GM21529 (cell line): ENCODE measurements at regions not wholly inside any gene's neighbourhood (a gene's known extent, or its start where the extent isn't known, plus 50 kb on each side); places are given as distances from the start of the nearest gene placed in this dataset.
"Not testable (repeated sequence)": the region's sequence is repeated elsewhere in the genome, so short reads cannot be mapped to it uniquely, and the experiment has no call there.

ENCODE experiments used
- ATAC-seq: cut with Tn5 transposase; IDR thresholded peaks from one replicate; pipeline ENCODE4 v1.9.1; 2021; ENCODE audit not compliant: unreplicated experiment

GRCh38 chr2:101612019-101612418, 85.5 kb upstream of the MAP4K4 start:
- no peak for ATAC-seq

GRCh38 chr2:101610750-101611315, 86.7 kb upstream of the MAP4K4 start:
- ATAC-seq: no peak

GRCh38 chr2:101609433-101609832, 88.1 kb upstream of the MAP4K4 start:
- ATAC-seq: no peak

- ATAC-seq: no peak
Measured at GRCh38 chr2:101608408-101609310, 88.8 kb upstream of the MAP4K4 start.

DNA sequence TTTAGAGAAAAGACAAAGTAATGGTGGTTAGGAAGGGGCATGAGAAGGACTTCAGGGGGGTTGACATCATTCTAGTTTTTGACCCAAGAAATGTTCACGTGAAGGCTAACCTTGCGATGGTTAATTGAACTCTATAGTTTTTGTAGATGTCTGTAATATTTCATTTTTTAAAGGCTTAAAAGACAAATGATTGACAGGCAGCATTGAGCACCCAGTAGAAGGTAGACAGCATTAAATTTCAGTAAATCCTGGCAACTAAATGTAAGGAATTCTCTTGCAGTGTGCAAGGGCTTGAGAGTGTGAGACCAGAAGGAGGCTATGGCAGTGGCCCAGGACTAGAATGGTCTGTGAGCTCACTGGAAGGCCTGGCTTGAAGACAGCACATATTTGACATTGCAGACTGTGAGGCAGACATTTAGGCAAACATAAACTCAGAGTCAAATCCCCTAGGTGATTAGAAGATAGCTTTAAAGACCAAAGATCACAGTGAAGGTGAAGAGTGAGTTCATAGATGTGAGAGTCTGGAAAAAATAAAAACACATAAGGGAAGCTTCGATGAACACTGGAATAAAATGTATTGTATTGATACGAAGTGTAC, 100.1 kb upstream of the MAP4K4 start:
- no peak for ATAC-seq

DNA sequence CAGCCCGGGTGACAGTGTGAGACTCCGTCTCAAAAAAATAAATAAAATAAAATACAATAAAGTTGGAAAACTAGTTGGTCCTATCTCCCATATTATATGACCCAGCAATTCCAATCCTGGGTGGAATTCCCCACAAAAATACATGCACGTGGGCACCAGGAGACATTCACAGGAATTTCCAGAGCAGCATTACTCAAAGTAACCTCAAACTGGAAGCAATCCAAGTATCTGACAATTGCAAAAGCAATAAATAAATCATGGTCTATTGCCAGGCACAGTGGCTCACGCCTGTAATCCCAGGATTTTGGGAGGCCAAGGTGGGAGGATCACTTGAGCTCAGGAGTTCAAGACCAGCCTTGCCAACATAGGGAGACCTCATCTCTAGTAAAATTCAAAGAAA, 101.2 kb upstream of the MAP4K4 start:
- no peak for ATAC-seq

- ATAC-seq: no peak
Measured at GRCh38 chr2:101587251-101587650, 110.3 kb upstream of the MAP4K4 start.

GRCh38 chr2:101583861-101584260, 108.9 kb upstream of the RFX8 start:
- no peak for ATAC-seq

GRCh38 chr2:101581675-101582299, 106.9 kb upstream of the RFX8 start:
- no peak for ATAC-seq

DNA sequence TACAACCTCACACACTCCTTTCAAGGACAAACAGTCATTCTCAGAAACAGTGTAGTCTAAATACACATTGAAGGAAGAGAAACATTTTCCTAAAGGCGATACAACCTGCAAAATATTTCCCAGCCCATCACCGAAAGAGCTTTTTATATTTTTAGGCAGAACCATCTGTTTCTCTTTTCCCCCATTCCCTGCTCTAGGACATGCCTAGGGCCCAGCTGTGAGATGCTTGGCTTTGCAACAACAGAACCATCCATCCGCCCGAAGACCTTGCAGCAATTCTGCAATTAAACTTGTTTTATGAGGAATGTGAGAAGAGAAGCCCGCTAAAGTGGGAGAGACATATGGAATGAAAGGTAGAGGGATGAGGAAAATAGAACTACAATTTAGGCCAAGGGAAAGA, 105.6 kb upstream of the RFX8 start:
- ATAC-seq: no peak

DNA sequence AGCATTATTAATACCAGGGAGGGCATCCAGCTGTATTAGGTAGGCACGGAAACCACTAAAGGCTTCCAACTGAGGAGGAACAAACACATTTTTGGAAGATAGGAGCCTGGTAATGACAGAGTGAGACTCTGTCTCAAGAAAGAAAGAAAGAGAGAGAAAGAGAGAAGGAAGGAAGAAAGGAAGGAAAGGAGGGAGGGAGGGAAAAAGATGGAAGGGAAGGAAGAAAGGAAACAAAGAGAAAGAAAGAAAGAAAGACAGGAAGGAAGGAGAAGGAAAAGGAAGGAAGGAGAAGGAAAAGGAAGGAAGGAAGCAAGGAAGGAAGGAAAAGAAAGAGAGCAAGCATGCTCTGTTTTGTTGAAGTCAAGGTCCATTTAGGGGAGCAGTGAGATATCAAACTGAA, 103.8 kb upstream of the RFX8 start:
- no peak for ATAC-seq

- not testable (repeated sequence) for ATAC-seq
Measured at GRCh38 chr2:101578135-101578534, 103.2 kb upstream of the RFX8 start.

GRCh38 chr2:101577173-101577572, 102.3 kb upstream of the RFX8 start:
- no peak for ATAC-seq

GRCh38 chr2:101574622-101575021, 99.7 kb upstream of the RFX8 start:
- ATAC-seq: no peak

- ATAC-seq: no peak
Measured at GRCh38 chr2:101571951-101572350, 97.0 kb upstream of the RFX8 start.

DNA sequence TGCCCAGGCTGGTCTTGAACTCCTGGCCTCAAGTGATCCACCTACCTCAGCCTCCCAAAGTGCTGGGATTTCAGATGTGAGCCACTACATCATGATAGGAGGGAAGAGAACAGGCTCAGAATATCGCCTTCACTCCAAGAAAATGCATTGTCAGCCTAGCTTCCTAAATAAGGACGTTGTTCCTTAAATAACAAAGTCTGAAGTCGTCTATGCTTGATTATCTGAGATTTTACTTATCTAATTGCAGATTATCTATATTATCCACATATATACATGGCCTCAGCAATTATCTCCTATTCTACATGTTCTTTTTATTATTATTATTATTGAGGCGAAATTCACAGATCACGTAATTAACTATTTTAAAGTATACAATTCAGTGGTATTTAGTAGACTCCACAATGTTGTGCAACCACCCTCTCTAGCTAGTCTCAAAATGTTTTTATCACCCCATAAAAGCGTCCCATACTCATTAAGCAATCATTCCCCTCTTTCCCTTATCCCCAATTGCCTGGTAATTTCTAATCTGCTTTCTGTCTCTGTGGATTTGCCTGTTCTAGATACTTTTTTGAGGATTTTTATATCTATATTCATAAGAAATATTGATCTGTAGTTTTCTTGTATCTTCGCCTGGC, 95.1 kb upstream of the RFX8 start:
- no peak for ATAC-seq

GRCh38 chr2:101568969-101569368, 94.1 kb upstream of the RFX8 start:
- no peak for ATAC-seq

- ATAC-seq: no peak
Measured at GRCh38 chr2:101566632-101567228, 91.8 kb upstream of the RFX8 start.

DNA sequence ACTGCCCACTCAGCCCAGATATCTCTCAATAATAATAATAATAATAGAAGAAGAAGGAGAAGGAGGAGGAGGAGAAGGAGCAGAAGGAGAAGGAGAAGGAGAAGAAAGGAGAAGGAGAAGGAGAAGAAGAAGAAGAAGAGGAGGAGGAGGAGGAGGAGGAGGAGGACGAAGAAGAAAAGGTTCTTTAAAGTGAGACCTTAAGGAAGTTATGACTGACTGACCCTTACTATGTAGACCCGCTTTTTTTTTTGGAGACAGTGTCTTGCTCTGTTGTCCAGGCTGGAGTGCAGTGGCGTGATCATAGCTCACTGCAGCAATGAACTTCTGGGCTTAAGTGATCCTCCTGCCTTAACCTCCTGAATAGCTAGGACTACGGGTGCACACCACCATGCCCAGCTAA, 88.9 kb upstream of the RFX8 start:
- ATAC-seq: no peak

DNA sequence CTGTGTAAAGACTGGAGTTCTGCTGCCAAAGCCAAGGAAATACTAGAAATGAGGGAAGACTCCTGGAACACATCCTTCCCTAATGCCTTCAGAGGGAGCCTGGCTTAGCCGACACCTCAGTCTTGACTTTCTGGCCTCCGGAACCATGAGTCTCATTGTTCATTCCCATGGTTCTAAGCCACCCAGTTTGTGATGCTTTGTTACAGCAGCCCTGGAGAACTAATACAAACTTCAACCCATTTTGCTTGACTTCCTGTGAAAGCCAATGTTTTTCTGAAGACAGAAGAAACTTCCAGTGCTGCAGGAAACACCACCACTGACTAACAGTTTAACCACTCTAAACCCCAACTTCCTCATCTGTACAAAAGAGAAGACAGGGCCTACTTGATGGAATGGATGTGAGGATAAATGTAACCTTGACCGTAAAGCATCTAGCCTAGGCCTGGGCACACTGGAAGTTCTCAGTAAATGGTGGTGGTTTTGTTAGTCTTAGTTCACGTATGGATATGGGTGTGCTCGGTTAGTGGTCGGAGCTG, 85.9 kb upstream of the RFX8 start:
- ATAC-seq: no peak

DNA sequence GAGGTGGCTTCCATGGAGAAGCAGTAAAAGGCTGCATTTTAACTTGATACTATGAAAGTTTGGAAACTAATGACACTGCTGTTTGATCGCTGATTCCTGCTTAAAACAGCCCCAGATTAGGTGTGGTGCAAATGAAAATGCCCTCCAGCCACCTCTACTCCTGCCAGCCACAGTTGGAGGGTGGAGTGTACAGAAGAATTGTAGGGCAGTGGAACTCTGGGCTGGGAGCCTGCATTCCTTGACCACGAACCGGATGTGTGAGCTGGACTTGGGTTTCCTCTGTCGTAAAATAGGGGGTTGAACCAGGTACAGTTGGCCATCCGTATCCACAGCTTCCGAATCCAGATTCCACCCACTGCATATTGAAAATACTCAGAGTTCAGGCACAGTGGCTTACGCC, 84.6 kb upstream of the RFX8 start:
- no peak for ATAC-seq
